ENCODE measurements at regions not wholly inside any gene's neighbourhood (a gene's known extent, or its start where the extent isn't known, plus 50 kb on each side); places are given as distances from the start of the nearest gene placed in this dataset.

DNA sequence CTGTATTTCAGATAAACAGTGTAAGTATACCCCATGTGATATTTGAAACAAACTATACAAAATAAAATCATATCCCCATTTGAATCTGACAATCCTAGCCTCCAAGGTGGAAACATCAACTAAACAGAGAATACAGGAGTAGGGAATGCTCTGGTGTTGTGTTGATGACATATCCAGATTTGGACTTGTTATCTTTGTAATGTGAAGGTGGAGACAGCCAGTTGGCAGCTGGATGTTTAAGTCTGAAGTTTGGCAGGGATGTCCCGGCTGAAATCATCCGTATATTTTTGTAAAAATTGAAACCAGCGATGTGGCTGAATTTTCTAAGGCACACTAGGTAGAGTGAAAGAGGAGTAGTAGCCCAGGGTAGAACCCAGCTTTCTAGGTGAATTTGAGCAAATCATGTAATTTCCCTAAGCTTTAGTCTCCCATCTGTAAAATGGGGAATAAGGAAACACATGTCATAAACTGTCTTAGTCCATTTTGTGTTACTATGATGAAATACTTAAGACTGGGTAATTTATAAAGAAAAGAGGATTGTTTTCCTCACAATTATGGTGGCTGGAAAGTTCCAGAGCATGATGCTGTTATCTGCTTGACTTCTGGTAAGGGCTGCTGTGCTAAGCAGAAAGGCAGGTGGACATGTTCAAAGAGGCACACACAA, 246.6 kb upstream of the APCDD1 start:
- no peak for DNase-seq (ENCODE audit: low read depth in 2 of 3, low spot score in 1 of 3)

DNA sequence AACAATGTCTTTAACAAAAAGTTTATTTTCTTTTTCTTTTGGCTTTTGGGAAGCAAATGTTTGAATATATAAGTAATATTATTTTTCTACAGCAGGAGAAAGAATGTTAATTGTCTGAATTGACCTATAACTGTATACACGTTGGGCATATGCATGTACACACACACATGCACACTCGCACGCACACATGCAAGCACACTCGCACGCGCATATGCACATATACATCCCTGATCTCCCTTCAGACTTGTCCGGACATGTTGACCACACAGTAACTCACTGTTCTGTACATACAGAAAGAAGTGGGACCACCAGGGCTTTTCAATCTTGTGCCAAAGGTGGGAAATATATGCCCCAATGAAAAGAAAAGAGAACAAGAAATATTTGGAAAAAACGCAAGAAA, 245.1 kb upstream of the APCDD1 start:
- DNase-seq (ENCODE audit: low read depth in 2 of 3, low spot score in 1 of 3) = no peak

- no peak for DNase-seq (ENCODE audit: low read depth in 2 of 3, low spot score in 1 of 3)
These were observed 244.3 kb upstream of the APCDD1 start for GRCh38 chr18:10210057-10210633.

DNA sequence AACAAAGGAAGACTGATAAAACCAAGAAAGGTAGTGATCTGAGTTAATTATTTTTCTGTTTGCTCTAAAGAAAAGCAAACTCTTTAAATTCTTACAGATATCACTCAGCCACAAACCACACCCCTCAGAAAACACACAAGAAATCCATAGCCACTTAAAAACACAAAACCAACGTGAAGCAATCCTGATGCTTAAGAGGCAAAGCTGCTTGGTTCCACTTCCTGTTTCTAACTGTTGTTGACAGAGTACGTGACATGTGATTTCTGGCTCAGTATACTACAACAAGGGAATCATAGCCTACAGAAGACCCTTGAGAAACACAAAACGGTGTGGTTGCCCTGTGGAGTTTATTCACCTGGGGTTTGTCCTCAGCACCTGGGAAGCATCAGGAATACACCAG, 240.9 kb upstream of the APCDD1 start:
- DNase-seq (ENCODE audit: low read depth in 2 of 3, low spot score in 1 of 3) = no peak

DNA sequence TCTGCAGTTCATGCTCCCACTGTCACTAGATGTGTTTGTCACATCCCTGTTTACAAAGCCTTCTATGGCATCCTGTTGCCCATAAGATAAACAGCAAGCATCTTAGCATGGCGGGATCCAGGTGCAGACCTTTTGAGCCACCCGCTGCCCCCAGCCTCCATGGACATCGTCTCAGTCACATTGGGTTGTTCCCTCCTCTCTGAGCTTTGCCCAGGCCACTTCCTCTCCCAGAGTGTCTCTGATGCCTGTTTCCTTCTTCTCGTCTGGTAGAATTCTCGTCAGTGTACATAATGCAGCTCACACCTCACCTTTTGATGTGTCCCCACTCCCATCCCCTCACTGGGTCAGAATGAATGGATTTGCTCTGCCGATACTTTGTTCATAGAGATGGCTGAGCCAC, 239.0 kb upstream of the APCDD1 start:
- no peak for DNase-seq (ENCODE audit: low read depth in 2 of 3, low spot score in 1 of 3)

DNA sequence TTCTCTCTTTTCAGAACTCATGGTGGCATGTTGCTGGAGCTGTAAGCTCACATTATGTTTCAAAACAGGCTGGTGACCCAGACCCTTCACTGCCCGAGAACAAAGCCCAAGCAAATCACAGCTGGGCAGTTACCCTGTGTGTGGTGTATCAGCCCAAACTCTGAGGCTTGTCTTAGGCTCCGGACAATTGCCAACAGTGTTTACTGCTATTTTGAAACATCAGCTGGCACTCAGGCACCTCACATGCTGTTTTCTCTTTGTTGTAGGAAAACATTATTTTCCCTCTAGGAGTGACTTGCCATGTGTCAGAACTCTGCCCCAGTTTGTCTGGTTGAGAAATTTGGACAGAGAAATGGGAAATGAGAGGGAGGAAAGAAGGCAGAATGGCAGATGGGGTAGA, 237.6 kb upstream of the APCDD1 start:
- DNase-seq (ENCODE audit: low read depth in 2 of 3, low spot score in 1 of 3) = no peak

- no peak for DNase-seq (ENCODE audit: low read depth in 2 of 3, low spot score in 1 of 3)
These were observed 237.2 kb upstream of the APCDD1 start for GRCh38 chr18:10217211-10217610.

GRCh38 chr18:10225300-10225699, 229.1 kb upstream of the APCDD1 start:
- no peak for DNase-seq (ENCODE audit: low read depth in 2 of 3, low spot score in 1 of 3)

DNA sequence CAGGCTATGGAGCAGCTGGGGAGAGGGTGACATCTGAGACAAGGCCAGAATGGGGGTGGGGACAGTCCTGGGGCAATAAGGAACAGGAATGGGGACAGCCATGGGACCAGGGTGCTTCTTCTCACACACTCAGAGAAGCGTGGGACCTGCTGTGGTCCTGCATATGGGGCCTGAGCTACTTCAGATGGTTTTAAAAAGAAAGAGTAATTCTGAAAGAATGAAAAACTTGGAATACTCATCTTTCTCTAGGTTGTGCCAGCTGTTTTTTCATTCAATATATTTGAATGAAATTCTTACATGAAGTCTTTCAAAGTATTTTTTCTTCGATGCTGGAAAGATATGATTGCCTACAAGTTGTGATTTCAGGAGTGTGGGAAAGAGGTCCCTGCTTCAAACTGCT, 227.5 kb upstream of the APCDD1 start:
- no peak for DNase-seq (ENCODE audit: low read depth in 2 of 3, low spot score in 1 of 3)

- DNase-seq (ENCODE audit: low read depth in 2 of 3, low spot score in 1 of 3) = no peak
These were observed 226.1 kb upstream of the APCDD1 start for GRCh38 chr18:10228326-10228725.

- no peak for DNase-seq (ENCODE audit: low read depth in 2 of 3, low spot score in 1 of 3)
These were observed 225.0 kb upstream of the APCDD1 start for GRCh38 chr18:10229458-10229857.

DNA sequence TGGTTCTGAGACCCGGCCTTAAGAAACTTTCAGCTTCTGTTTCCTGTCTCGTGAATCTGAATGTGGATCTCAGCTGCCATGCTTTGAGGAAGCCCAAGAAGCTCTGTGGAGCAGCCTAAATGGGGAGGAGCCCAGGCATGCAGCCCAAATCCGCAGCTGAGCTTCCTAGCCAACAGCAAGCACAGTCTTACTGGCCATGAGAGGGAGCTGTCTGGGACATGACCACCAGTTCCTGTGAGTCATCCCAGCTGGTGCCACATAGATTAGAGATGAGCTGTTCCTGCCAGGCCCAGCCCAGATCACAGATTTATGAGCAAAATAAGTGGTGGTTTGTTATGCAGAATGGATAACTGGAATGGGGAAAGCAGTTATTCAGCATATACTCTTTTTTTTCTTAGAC, 224.4 kb upstream of the APCDD1 start:
- no peak for DNase-seq (ENCODE audit: low read depth in 2 of 3, low spot score in 1 of 3)

GRCh38 chr18:10231220-10231619, 223.2 kb upstream of the APCDD1 start:
- DNase-seq (ENCODE audit: low read depth in 2 of 3, low spot score in 1 of 3) = no peak

- no peak for DNase-seq (ENCODE audit: low read depth in 2 of 3, low spot score in 1 of 3)
These were observed 222.4 kb upstream of the APCDD1 start for GRCh38 chr18:10232062-10232461.

DNA sequence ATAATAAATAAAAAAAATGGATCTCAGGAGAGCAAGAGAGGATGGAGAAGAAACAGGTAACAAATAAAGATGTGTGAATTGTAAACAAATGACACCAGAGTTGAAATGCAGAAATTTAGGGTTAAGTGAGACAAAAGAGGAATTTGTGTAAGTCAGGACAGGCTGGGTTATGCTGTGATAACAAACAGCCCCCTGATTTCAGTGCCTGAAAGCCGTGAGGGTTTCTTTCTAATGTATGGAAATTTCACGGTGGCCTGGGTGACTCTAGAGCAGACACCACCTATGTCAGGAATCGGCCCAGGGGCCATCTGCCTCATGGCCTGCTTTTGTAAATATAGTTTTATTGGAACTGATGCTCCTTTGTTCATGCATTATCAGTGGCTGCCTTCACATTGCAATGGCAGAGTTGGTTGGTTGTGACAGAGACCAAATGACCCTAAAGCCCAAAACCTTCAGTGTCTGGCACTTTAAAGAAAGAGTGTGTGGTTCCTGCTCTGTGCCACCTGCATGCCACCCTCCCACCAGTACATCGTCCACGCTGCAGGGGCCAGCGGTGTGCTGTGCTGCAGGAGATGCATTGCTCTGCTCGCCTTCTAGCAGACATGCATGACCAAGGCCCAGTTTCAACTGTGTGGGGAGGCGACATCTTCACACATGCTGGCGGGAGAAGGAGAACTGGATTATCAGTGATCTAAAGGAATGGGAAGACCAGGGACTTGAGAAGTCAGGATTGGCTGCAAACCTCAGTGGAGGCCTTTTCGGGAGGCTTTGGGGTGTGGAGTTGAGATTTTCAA, 221.2 kb upstream of the APCDD1 start:
- no peak for DNase-seq (ENCODE audit: low read depth in 2 of 3, low spot score in 1 of 3)

GRCh38 chr18:10234281-10234680, 220.2 kb upstream of the APCDD1 start:
- no peak for DNase-seq (ENCODE audit: low read depth in 2 of 3, low spot score in 1 of 3)

DNA sequence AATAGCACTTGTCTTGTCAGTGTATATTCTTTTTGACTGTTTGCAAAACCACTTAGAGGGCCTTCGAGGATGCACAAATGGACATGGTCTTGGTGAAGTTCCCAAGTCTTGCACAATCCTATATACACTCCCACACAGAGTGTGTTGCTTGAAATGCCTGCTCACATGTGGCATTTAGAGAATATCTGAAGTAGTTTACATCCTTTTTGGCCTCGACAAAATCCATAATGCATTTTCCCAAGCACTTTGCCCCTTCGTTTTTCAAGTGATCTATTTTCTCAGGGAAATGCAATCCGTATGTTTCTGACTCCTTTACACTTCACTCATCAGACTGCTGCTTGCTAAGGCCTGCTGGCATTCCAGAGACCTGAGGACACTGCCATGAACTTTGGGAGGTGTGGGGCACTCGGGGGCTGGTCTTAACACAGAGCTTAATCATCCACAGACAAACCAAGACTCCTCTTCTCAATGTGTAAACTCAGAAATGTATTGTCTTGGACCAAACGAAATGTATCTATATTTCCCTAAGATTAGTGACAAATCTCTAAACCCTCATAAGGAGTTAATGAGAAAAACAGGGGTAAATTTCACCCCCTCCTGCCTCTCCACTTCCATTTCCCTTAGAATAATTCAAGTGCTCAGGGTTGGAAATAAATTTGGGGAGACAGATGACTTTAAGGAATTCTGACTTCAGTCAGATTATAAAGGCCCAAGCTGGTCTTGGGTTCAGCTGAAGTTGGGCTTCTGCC, 219.3 kb upstream of the APCDD1 start:
- no peak for DNase-seq (ENCODE audit: low read depth in 2 of 3, low spot score in 1 of 3)

- no peak for DNase-seq (ENCODE audit: low read depth in 2 of 3, low spot score in 1 of 3)
These were observed 218.8 kb upstream of the APCDD1 start for GRCh38 chr18:10235661-10235952.

- no peak for DNase-seq (ENCODE audit: low read depth in 2 of 3, low spot score in 1 of 3)
These were observed 215.3 kb upstream of the APCDD1 start for GRCh38 chr18:10239103-10239502.

- DNase-seq (ENCODE audit: low read depth in 2 of 3, low spot score in 1 of 3) = no peak
These were observed 214.3 kb upstream of the APCDD1 start for GRCh38 chr18:10239991-10240634.

- no peak for DNase-seq (ENCODE audit: low read depth in 2 of 3, low spot score in 1 of 3)
These were observed 213.5 kb upstream of the APCDD1 start for GRCh38 chr18:10240973-10241372.

GRCh38 chr18:10241579-10241978, 212.9 kb upstream of the APCDD1 start:
- DNase-seq (ENCODE audit: low read depth in 2 of 3, low spot score in 1 of 3) = no peak
